ENCODE measurements at regions not wholly inside any gene's neighbourhood (a gene's known extent, or its start where the extent isn't known, plus 50 kb on each side); places are given as distances from the start of the nearest gene placed in this dataset.

GRCh38 chr13:108460043-108460442 is 169.4 kb upstream of the MYO16 start:
- no peak for FAIRE-seq
- DNase-seq: no peak
- no peak for TF ChIP-seq CTCF (IDR thresholded peaks at IDR 0.05)
- H3K4me1 ChIP-seq: no peaks in the 10 kb centered on the region
- intact Hi-C loops (cut with DNase I): no loop called here
- H3K27ac ChIP-seq: no peak overlapping the region
- ATAC-seq: no peak
- WGBS, 2 donors: 75 to 85% methylated on average over 4 of the region's 4 CpGs
- H3K9me3 ChIP-seq: no peaks in the 10 kb centered on the region
- no peaks in the 10 kb centered on the region for H3K27me3 ChIP-seq
- no peak overlapping the region for H3K4me3 ChIP-seq
- no peaks in the 10 kb centered on the region for H3K36me3 ChIP-seq

GRCh38 chr13:108460746-108461145 is 168.7 kb upstream of the MYO16 start:
- Histone ChIP-seq H3K27me3 (no peaks in the 10 kb centered on the region), H3K4me1 (no peaks in the 10 kb centered on the region), H3K36me3 (no peaks in the 10 kb centered on the region), H3K9me3 (no peaks in the 10 kb centered on the region), H3K27ac (no peak overlapping the region), H3K4me3 (no peak overlapping the region)
- 35 to 53% methylated on average over 4 of the region's 4 CpGs for WGBS, 2 donors
- intact Hi-C loops (cut with DNase I): no loop called here
- DNase-seq (no peak), ATAC-seq (no peak), FAIRE-seq (no peak)
- no peak for TF ChIP-seq CTCF (IDR thresholded peaks at IDR 0.05)

DNA sequence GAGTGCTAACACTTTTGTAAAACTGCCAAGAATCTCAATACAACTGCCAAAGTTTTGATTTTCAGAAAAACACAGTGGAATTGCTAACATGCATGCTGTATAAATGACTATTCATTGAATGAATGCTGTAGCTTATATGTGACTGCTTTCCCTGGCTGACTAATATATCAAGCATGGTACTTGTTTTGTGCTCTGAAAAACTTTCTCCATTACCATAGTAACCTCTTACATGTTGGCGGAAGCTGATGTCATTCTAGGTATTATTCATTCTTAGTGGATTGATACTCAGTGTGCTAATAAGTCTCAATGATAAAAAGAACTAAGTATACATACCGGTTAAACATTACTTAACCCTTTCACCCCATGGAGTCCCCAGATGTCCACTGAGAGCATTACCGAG is 166.1 kb upstream of the MYO16 start:
- DNase-seq: no peak
- H3K27me3 ChIP-seq: no peaks in the 10 kb centered on the region
- no peak overlapping the region for H3K27ac ChIP-seq
- WGBS, 2 donors: 25 to 30% methylated on average over 3 of the region's 3 CpGs
- no peak for FAIRE-seq
- intact Hi-C loops (cut with DNase I): no loop called here
- peak in 3 of 4 donors; percentile 12 to 66 (median 63) for ATAC-seq
- no peaks in the 10 kb centered on the region for H3K4me1 ChIP-seq
- no peak for TF ChIP-seq CTCF (IDR thresholded peaks at IDR 0.05)
- H3K36me3 ChIP-seq: no peaks in the 10 kb centered on the region
- no peak overlapping the region for H3K4me3 ChIP-seq
- no peaks in the 10 kb centered on the region for H3K9me3 ChIP-seq

- Histone ChIP-seq H3K27ac (no peak overlapping the region), H3K27me3 (no peaks in the 10 kb centered on the region), H3K4me3 (no peak overlapping the region), H3K36me3 (no peaks in the 10 kb centered on the region), H3K4me1 (no peaks in the 10 kb centered on the region), H3K9me3 (no peaks in the 10 kb centered on the region)
- no peak for TF ChIP-seq CTCF (IDR thresholded peaks at IDR 0.05)
- intact Hi-C loops (cut with DNase I): no loop called here
- FAIRE-seq (no peak), ATAC-seq (no peak), DNase-seq (no peak)
- 50 to 52% methylated on average over 5 of the region's 5 CpGs for WGBS, 2 donors
Observed at GRCh38 chr13:108470921-108471320, 158.5 kb upstream of the MYO16 start.

DNA sequence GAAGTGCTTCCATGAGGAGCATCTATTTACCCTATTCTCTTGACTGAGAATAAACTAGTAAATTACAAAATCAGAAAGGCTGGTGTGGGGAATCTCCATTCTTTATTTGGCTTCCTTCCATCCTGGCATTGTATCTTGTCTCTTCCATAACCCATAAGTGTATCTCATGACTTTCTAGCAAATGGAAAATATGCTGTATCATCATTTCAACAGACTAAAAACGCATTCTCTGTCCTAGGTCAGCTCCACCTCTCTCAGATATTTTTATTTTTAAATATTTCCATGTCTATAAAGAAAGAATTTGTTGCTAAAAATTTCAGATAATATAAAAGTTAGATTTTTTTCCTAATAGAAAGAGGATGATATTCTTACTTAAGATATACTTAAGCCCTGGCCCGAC is 154.2 kb upstream of the MYO16 start:
- ATAC-seq (no peak), FAIRE-seq (no peak), DNase-seq (no peak)
- Histone ChIP-seq H3K4me1 (no peaks in the 10 kb centered on the region), H3K9me3 (no peaks in the 10 kb centered on the region), H3K4me3 (no peak overlapping the region), H3K36me3 (no peaks in the 10 kb centered on the region), H3K27ac (no peak overlapping the region), H3K27me3 (no peaks in the 10 kb centered on the region)
- no peak for TF ChIP-seq CTCF (IDR thresholded peaks at IDR 0.05)
- WGBS, 2 donors: 68 to 76% methylated on average over 2 of the region's 2 CpGs
- intact Hi-C loops (cut with DNase I): no loop called here
